SK-N-SH (cell line): ENCODE measurements at regions not wholly inside any gene's neighbourhood (a gene's known extent, or its start where the extent isn't known, plus 50 kb on each side); places are given as distances from the start of the nearest gene placed in this dataset.

Experiments
- CTCF ChIP-seq: fragments of 200-600 bp; sonication (generic); IDR thresholded peaks from 2 replicates; pipeline ENCODE4 v1.6.1; 2017; ENCODE audit warnings: antibody characterized with exemption, mild to moderate bottlenecking, moderate library complexity
- FOSL2 ChIP-seq: IDR thresholded peaks from 2 replicates; pipeline ENCODE4 v1.4.0; 2012; ENCODE audit warnings: low read depth, mild to moderate bottlenecking, moderate library complexity, borderline replicate concordance
- MAX ChIP-seq: IDR thresholded peaks from 2 replicates; pipeline ENCODE4 v1.4.0; 2012; ENCODE audit warnings: low read depth
- MXI1 ChIP-seq: IDR thresholded peaks from 2 replicates; pipeline ENCODE4 v1.6.1; 2012; ENCODE audit warnings: mild to moderate bottlenecking, low read depth, low read length, improper control_type of control experiment
- NFIC ChIP-seq: IDR thresholded peaks from 2 replicates; pipeline ENCODE4 v1.4.0; 2012; ENCODE audit warnings: borderline replicate concordance
- RAD21 ChIP-seq: IDR thresholded peaks from 2 replicates; pipeline ENCODE4 v1.6.1; 2012; ENCODE audit warnings: mild to moderate bottlenecking, low read length
- USF2 ChIP-seq: fragments of 150-350 bp; IDR thresholded peaks from 2 replicates; pipeline ENCODE4 v1.6.1; 2017; ENCODE audit warnings: antibody characterized with exemption, low read length, low read depth, borderline replicate concordance
- YY1 ChIP-seq: IDR thresholded peaks from 2 replicates; pipeline ENCODE4 v1.4.0; 2012; ENCODE audit warnings: low read depth, mild to moderate bottlenecking

- no peak for TF ChIP-seq RAD21
- no peak for TF ChIP-seq CTCF
- no peak for TF ChIP-seq MAX
- TF ChIP-seq FOSL2: no peak
- TF ChIP-seq MXI1: no peak
- no peak for TF ChIP-seq NFIC
- no peak for TF ChIP-seq USF2
- TF ChIP-seq YY1: no peak
Observed at GRCh38 chr18:22742409-22742808, 190.7 kb upstream of the RBBP8 start.
